Liver (tissue), 8 donors: ENCODE measurements at regions not wholly inside any gene's neighbourhood (a gene's known extent, or its start where the extent isn't known, plus 50 kb on each side); places are given as distances from the start of the nearest gene placed in this dataset.

Experiments
- DNase-seq: peaks from one replicate; pipeline ENCODE4 v3.0.0-alpha.2; 2017; ENCODE audit warnings: low spot score
- H3K27ac ChIP-seq, 2 donors: one replicate each; pipeline ENCODE4 v1.7.0; 2013; ENCODE audit warnings: inconsistent platforms in 2 of 2, low read length in 2 of 2, control low read depth in 1 of 2, low read depth in 1 of 2, mild to moderate bottlenecking in 1 of 2
- H3K27me3 ChIP-seq, 4 donors: one replicate each; pipeline versions ENCODE4 v1.6.1 to v1.7.0; 2013; ENCODE audit warnings: low read length in 3 of 4, inconsistent platforms in 1 of 4, mild to moderate bottlenecking in 1 of 4, moderate library complexity in 1 of 4; ENCODE audit not compliant: control insufficient read depth in 4 of 4, insufficient read depth in 4 of 4
- H3K36me3 ChIP-seq, 4 donors: one replicate each; pipeline versions ENCODE4 v1.6.1 to v1.7.0; 2013; ENCODE audit warnings: low read length in 3 of 4, mild to moderate bottlenecking in 3 of 4, low read depth in 1 of 4, moderate library complexity in 1 of 4; ENCODE audit not compliant: control insufficient read depth in 4 of 4, insufficient read depth in 3 of 4
- H3K4me1 ChIP-seq, 4 donors: one replicate each; pipeline versions ENCODE4 v1.6.1 to v1.7.0; 2013; ENCODE audit warnings: low read length in 3 of 4, mild to moderate bottlenecking in 3 of 4, moderate library complexity in 1 of 4; ENCODE audit not compliant: control insufficient read depth in 4 of 4, insufficient read depth in 4 of 4
- H3K4me3 ChIP-seq, 3 donors: one replicate each; pipeline versions ENCODE4 v1.6.1 to v1.7.0; 2013; ENCODE audit warnings: low read length in 3 of 3, control low read depth in 1 of 3, low read depth in 1 of 3, mild to moderate bottlenecking in 1 of 3
- H3K9ac ChIP-seq, 2 donors: one replicate each; pipeline ENCODE4 v1.7.0; 2013; ENCODE audit warnings: low read length in 2 of 2, mild to moderate bottlenecking in 2 of 2, moderate library complexity in 2 of 2, control low read depth in 1 of 2, low read depth in 1 of 2
- H3K9me3 ChIP-seq, 4 donors: one replicate each; pipeline versions ENCODE4 v1.6.1 to v1.7.0; 2013; ENCODE audit warnings: low read length in 3 of 4; ENCODE audit not compliant: control insufficient read depth in 4 of 4
- EGR1 ChIP-seq, 2 donors: IDR thresholded peaks; 2 replicates each; pipeline ENCODE4 v1.6.1; 2016 to 2018; ENCODE audit warnings: antibody characterized with exemption in 2 of 2, low read depth in 2 of 2
- FOXA1 ChIP-seq: IDR thresholded peaks from 2 replicates; pipeline ENCODE4 v1.6.1; 2016; ENCODE audit warnings: antibody characterized with exemption
- FOXA2 ChIP-seq: IDR thresholded peaks from 2 replicates; pipeline ENCODE4 v1.6.1; 2016; ENCODE audit warnings: antibody characterized with exemption
- GABPA ChIP-seq, 2 donors: IDR thresholded peaks in 1 of 2; conservative IDR thresholded peaks in 1 of 2; 2 replicates each; pipeline ENCODE4 v1.6.1; 2016; ENCODE audit warnings: antibody characterized with exemption in 2 of 2, mild to moderate bottlenecking in 1 of 2, moderate library complexity in 1 of 2
- HNF4A ChIP-seq, 2 donors: conservative IDR thresholded peaks; 2 replicates each; pipeline ENCODE4 v1.6.1; 2016; ENCODE audit warnings: antibody characterized with exemption in 2 of 2, mild to moderate bottlenecking in 2 of 2
- HNF4G ChIP-seq: IDR thresholded peaks from 2 replicates; pipeline ENCODE4 v1.6.1; 2016; ENCODE audit warnings: antibody characterized with exemption
- JUND ChIP-seq, 2 donors: IDR thresholded peaks; 2 replicates each; pipeline ENCODE4 v1.6.1; 2016; ENCODE audit warnings: antibody characterized with exemption in 2 of 2
- NR2F2 ChIP-seq: IDR thresholded peaks from 2 replicates; pipeline ENCODE4 v1.6.1; 2016; ENCODE audit warnings: antibody characterized with exemption
- RAD21 ChIP-seq, 2 donors: IDR thresholded peaks; 2 replicates each; pipeline ENCODE4 v1.6.1; 2016; ENCODE audit warnings: antibody characterized with exemption in 2 of 2, mild to moderate bottlenecking in 2 of 2
- RXRA ChIP-seq, 2 donors: IDR thresholded peaks; 2 replicates each; pipeline ENCODE4 v1.6.1; 2017 to 2018; ENCODE audit warnings: antibody characterized with exemption in 2 of 2, mild to moderate bottlenecking in 1 of 2
- SP1 ChIP-seq: IDR thresholded peaks from 2 replicates; pipeline ENCODE4 v1.6.1; 2018; ENCODE audit warnings: antibody characterized with exemption, mild to moderate bottlenecking
- TAF1 ChIP-seq: conservative IDR thresholded peaks from 2 replicates; pipeline ENCODE4 v1.6.1; 2016; ENCODE audit warnings: antibody characterized with exemption, mild to moderate bottlenecking
- YY1 ChIP-seq: IDR thresholded peaks from 2 replicates; pipeline ENCODE4 v1.6.1; 2016; ENCODE audit warnings: antibody characterized with exemption, mild to moderate bottlenecking
- WGBS: extraction: QIAGEN DNeasy Blood & Tissue Kit; methylation state at CpG from one replicate; pipeline ENCODE4 v1.1.7; 2013; 5-methylcytosine and 5-hydroxymethylcytosine counted together
- TF ChIP-seq, protein P1 (sequence below): fragments of 150-350 bp; IDR thresholded peaks from 2 replicates; pipeline ENCODE4 v1.5.1; 2017; ENCODE audit warnings: improper control_type of control experiment, low read depth, low read length; ENCODE audit not compliant: missing input control
- TF ChIP-seq, protein P2 (sequence below): IDR thresholded peaks from 2 replicates; pipeline ENCODE4 v1.6.1; 2016; ENCODE audit warnings: antibody characterized with exemption, mild to moderate bottlenecking
- TF ChIP-seq, protein P3 (sequence below): IDR thresholded peaks from 2 replicates; pipeline ENCODE4 v1.6.1; 2016; ENCODE audit warnings: antibody characterized with exemption
- donor health status: healthy.
- donor health status: healthy.
- donor health status: healthy.
- donor health status: healthy.
- donor health status: healthy.

GRCh38 chr17:53765609-53766008 lies 57.1 kb upstream of the KIF2B start:
- Histone ChIP-seq H3K27me3 (peaks cover 0 to 6% (median 0%) of the 10 kb centered on the region in 4 donors), H3K4me3 (no peak overlapping the region), H3K9me3 (no peaks in the 10 kb centered on the region), H3K4me1 (no peaks in the 10 kb centered on the region), H3K27ac (no peak overlapping the region), H3K36me3 (no peaks in the 10 kb centered on the region), H3K9ac (no peak overlapping the region)
- TF ChIP-seq NR2F2 (no peak), YY1 (no peak), RAD21 (IDR thresholded peaks at IDR 0.05) (no peak), HNF4G (no peak), FOXA1 (no peak), EGR1 (IDR thresholded peaks at IDR 0.05; ENCODE audit: low read depth in 2 of 2) (no peak), RXRA (IDR thresholded peaks at IDR 0.05) (no peak), HNF4A (conservative IDR thresholded peaks at IDR 0.05) (no peak)
- TF ChIP-seq, protein P1, sequence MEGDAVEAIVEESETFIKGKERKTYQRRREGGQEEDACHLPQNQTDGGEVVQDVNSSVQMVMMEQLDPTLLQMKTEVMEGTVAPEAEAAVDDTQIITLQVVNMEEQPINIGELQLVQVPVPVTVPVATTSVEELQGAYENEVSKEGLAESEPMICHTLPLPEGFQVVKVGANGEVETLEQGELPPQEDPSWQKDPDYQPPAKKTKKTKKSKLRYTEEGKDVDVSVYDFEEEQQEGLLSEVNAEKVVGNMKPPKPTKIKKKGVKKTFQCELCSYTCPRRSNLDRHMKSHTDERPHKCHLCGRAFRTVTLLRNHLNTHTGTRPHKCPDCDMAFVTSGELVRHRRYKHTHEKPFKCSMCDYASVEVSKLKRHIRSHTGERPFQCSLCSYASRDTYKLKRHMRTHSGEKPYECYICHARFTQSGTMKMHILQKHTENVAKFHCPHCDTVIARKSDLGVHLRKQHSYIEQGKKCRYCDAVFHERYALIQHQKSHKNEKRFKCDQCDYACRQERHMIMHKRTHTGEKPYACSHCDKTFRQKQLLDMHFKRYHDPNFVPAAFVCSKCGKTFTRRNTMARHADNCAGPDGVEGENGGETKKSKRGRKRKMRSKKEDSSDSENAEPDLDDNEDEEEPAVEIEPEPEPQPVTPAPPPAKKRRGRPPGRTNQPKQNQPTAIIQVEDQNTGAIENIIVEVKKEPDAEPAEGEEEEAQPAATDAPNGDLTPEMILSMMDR, result no peak
- TF ChIP-seq, protein P2, sequence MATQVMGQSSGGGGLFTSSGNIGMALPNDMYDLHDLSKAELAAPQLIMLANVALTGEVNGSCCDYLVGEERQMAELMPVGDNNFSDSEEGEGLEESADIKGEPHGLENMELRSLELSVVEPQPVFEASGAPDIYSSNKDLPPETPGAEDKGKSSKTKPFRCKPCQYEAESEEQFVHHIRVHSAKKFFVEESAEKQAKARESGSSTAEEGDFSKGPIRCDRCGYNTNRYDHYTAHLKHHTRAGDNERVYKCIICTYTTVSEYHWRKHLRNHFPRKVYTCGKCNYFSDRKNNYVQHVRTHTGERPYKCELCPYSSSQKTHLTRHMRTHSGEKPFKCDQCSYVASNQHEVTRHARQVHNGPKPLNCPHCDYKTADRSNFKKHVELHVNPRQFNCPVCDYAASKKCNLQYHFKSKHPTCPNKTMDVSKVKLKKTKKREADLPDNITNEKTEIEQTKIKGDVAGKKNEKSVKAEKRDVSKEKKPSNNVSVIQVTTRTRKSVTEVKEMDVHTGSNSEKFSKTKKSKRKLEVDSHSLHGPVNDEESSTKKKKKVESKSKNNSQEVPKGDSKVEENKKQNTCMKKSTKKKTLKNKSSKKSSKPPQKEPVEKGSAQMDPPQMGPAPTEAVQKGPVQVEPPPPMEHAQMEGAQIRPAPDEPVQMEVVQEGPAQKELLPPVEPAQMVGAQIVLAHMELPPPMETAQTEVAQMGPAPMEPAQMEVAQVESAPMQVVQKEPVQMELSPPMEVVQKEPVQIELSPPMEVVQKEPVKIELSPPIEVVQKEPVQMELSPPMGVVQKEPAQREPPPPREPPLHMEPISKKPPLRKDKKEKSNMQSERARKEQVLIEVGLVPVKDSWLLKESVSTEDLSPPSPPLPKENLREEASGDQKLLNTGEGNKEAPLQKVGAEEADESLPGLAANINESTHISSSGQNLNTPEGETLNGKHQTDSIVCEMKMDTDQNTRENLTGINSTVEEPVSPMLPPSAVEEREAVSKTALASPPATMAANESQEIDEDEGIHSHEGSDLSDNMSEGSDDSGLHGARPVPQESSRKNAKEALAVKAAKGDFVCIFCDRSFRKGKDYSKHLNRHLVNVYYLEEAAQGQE, result no peak
- no peak for DNase-seq
- 74% methylated on average over 1 of the region's 1 CpG for WGBS

- no peaks in the 10 kb centered on the region for H3K36me3 ChIP-seq
- H3K27ac ChIP-seq, result no peak overlapping the region
- no peak for DNase-seq
- no peak overlapping the region for H3K9ac ChIP-seq
- no peaks in the 10 kb centered on the region for H3K9me3 ChIP-seq
- TF ChIP-seq SP1 (no peak), RXRA (IDR thresholded peaks at IDR 0.05) (no peak), EGR1 (IDR thresholded peaks at IDR 0.05; ENCODE audit: low read depth in 2 of 2) (no peak), TAF1 (no peak), NR2F2 (no peak), JUND (IDR thresholded peaks at IDR 0.05) (no peak), YY1 (no peak), RAD21 (IDR thresholded peaks at IDR 0.05) (no peak), FOXA2 (no peak), GABPA (IDR thresholded peaks at IDR 0.05 in 1 of 2, conservative IDR thresholded peaks at IDR 0.05 in 1 of 2) (no peak), HNF4A (conservative IDR thresholded peaks at IDR 0.05) (no peak), FOXA1 (no peak)
- TF ChIP-seq, protein P3, sequence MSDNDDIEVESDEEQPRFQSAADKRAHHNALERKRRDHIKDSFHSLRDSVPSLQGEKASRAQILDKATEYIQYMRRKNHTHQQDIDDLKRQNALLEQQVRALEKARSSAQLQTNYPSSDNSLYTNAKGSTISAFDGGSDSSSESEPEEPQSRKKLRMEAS, result no peak
- TF ChIP-seq, protein P1, result no peak
- no peaks in the 10 kb centered on the region for H3K4me1 ChIP-seq
- no peak overlapping the region for H3K4me3 ChIP-seq
- peaks cover 0 to 6% (median 0%) of the 10 kb centered on the region in 4 donors for H3K27me3 ChIP-seq
- WGBS, result 85% methylated on average over 2 of the region's 2 CpGs
Observed at GRCh38 chr17:53765129-53765528, 57.6 kb upstream of the KIF2B start.
